GM23338 (cell line): ENCODE measurements at regions not wholly inside any gene's neighbourhood (a gene's known extent, or its start where the extent isn't known, plus 50 kb on each side); places are given as distances from the start of the nearest gene placed in this dataset.

Experiments used
- CREB1 ChIP-seq: fragments of 250-450 bp; sonication (Bioruptor Pico); IDR thresholded peaks from 2 replicates; pipeline ENCODE4 v1.5.0; 2020; ENCODE audit warnings: low read depth, mild to moderate bottlenecking, moderate library complexity
- CTCF ChIP-seq, 2 experiments: fragments of 200-600 bp in 1 of 2; sonication (generic) in 1 of 2; conservative IDR thresholded peaks; 2 replicates each; pipeline versions ENCODE4 v1.5.1 to v1.6.1; 2016 to 2017; ENCODE audit warnings: antibody characterized with exemption in 2 of 2, low read depth in 2 of 2, mild to moderate bottlenecking in 2 of 2, moderate library complexity in 1 of 2
- ETS1 ChIP-seq: IDR thresholded peaks from 2 replicates; pipeline ENCODE4 v1.6.1; 2016; ENCODE audit warnings: antibody characterized with exemption
- EZH2 ChIP-seq: fragments of 200-600 bp; sonication (generic); IDR thresholded peaks from one replicate; pipeline ENCODE4 v1.8.0; 2017; ENCODE audit warnings: antibody characterized with exemption, mild to moderate bottlenecking, low read depth; ENCODE audit not compliant: unreplicated experiment
- EZH2phosphoT487 ChIP-seq: fragments of 200-600 bp; sonication (generic); IDR thresholded peaks from one replicate; pipeline ENCODE4 v1.8.1; 2018; ENCODE audit warnings: antibody characterized with exemption; ENCODE audit not compliant: unreplicated experiment
- NANOG ChIP-seq: IDR thresholded peaks from 2 replicates; pipeline ENCODE4 v1.6.1; 2016; ENCODE audit warnings: antibody characterized with exemption, borderline replicate concordance
- POLR2AphosphoS5 ChIP-seq: IDR thresholded peaks from 2 replicates; pipeline ENCODE4 v1.6.1; 2016; ENCODE audit warnings: antibody characterized with exemption, low read depth
- REST ChIP-seq: IDR thresholded peaks from one replicate; pipeline ENCODE4 v1.6.1; 2018; ENCODE audit warnings: antibody characterized with exemption; ENCODE audit not compliant: unreplicated experiment
- ZNF331 ChIP-seq: fragments of 250-450 bp; sonication (Bioruptor Pico); IDR thresholded peaks from 2 replicates; pipeline ENCODE4 v1.5.0; 2020; ENCODE audit warnings: low read depth, mild to moderate bottlenecking, moderate library complexity
- ZNF462 ChIP-seq: fragments of 250-450 bp; sonication (Bioruptor Pico); IDR thresholded peaks from 2 replicates; pipeline ENCODE4 v1.5.0; 2020; ENCODE audit warnings: mild to moderate bottlenecking, moderate library complexity

- TF ChIP-seq POLR2AphosphoS5 (no peak), CTCF (conservative IDR thresholded peaks at IDR 0.05; ENCODE audit: low read depth in 2 of 2) (no peak), EZH2phosphoT487 (no peak), REST (no peak), NANOG (no peak), EZH2 (no peak), ETS1 (no peak), ZNF331 (CRISPR knock-in tag) (no peak), CREB1 (CRISPR knock-in tag) (no peak), ZNF462 (no peak)
Measured at GRCh38 chr1:30474818-30475200, 248.6 kb downstream of the MATN1 start.
